ENCODE measurements at regions not wholly inside any gene's neighbourhood (a gene's known extent, or its start where the extent isn't known, plus 50 kb on each side); places are given as distances from the start of the nearest gene placed in this dataset.

DNA sequence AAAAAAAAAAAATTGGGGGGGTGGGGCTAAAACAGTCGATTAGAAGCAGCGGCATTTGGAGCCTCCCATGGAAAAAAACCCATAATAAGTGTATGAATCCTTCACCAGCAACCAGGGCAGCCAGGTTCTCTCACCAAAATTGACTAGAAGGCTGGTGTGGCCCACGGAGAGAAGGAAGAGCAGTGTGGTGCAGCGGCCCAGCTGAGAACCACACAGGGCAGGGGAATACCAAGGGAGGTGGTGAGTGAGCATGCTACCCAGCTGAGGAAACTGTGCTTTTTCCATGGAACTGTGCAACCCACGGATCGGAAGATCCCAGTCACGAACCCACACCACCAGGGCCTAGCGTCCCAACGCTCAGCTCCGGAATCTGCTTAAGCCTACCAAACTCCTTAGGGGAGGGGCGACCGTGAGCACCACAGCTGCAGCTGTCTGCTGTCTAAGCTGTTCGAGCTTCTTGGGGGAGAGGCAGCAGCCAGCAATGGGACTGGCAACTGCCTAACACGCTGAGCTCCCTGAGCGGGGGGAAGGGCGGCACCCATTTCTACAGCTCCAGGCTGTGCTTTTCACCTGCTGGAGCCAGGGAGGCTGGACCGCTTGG, 1037.2 kb upstream of the ACVR2A start:
- H3K4me2 ChIP-seq (ENCODE audit: low read length, poor library complexity, severe bottlenecking), result no peak overlapping the region
- no peak overlapping the region for H3K4ac ChIP-seq (ENCODE audit: low read depth in 1 of 2, low read length in 2 of 2)
- WGBS, result 92% methylated on average over 14 of the region's 17 CpGs
- peaks cover 3% of the 10 kb centered on the region for H3K9me3 ChIP-seq (ENCODE audit: control insufficient read depth, low read length)
- no peak overlapping the region for H3K27ac ChIP-seq (ENCODE audit: low read length, poor library complexity, severe bottlenecking)
- H3K14ac ChIP-seq (ENCODE audit: low read length in 2 of 2), result peak overlapping the region in 1 of 2 experiments; percentile 11
- H3K18ac ChIP-seq (ENCODE audit: low read depth in 1 of 2, low read length in 2 of 2), result no peak overlapping the region
- H3K4me1 ChIP-seq (ENCODE audit: control insufficient read depth, insufficient read depth, low read depth, low read length), result no peaks in the 10 kb centered on the region
- H3K23ac ChIP-seq (ENCODE audit: low read length in 2 of 2), result no peak overlapping the region
- H2AFZ ChIP-seq (ENCODE audit: low read depth, low read length), result no peak overlapping the region
- H2AK5ac ChIP-seq (ENCODE audit: low read length, severe bottlenecking), result no peak overlapping the region
- DNase-seq, result no peak
- no peak overlapping the region for H4K8ac ChIP-seq (ENCODE audit: low read length)
- H3K79me1 ChIP-seq (replicated peaks; ENCODE audit: low read length, poor library complexity, severe bottlenecking), result no peaks in the 10 kb centered on the region
- no peaks in the 10 kb centered on the region for H3K27me3 ChIP-seq (ENCODE audit: control insufficient read depth in 1 of 2, insufficient read depth in 1 of 2, low read length in 2 of 2)
- H2BK120ac ChIP-seq (ENCODE audit: low read depth, low read length), result no peak overlapping the region
- no peak overlapping the region for H3K4me3 ChIP-seq (ENCODE audit: insufficient read depth in 1 of 2, low read depth in 1 of 2, low read length in 2 of 2)
- no peaks in the 10 kb centered on the region for H3K36me3 ChIP-seq (ENCODE audit: control insufficient read depth in 1 of 2, insufficient read depth in 2 of 2, low read depth in 1 of 2, low read length in 2 of 2)
- H4K91ac ChIP-seq (ENCODE audit: low read length), result no peak overlapping the region
- no peak overlapping the region for H2BK5ac ChIP-seq (ENCODE audit: low read depth, low read length, poor library complexity, severe bottlenecking)
- H2BK15ac ChIP-seq (ENCODE audit: low read depth, poor library complexity, severe bottlenecking), result no peak overlapping the region
- H3K9ac ChIP-seq (ENCODE audit: low read length), result no peak overlapping the region
- H2BK12ac ChIP-seq (ENCODE audit: low read length in 2 of 2), result no peak overlapping the region

DNA sequence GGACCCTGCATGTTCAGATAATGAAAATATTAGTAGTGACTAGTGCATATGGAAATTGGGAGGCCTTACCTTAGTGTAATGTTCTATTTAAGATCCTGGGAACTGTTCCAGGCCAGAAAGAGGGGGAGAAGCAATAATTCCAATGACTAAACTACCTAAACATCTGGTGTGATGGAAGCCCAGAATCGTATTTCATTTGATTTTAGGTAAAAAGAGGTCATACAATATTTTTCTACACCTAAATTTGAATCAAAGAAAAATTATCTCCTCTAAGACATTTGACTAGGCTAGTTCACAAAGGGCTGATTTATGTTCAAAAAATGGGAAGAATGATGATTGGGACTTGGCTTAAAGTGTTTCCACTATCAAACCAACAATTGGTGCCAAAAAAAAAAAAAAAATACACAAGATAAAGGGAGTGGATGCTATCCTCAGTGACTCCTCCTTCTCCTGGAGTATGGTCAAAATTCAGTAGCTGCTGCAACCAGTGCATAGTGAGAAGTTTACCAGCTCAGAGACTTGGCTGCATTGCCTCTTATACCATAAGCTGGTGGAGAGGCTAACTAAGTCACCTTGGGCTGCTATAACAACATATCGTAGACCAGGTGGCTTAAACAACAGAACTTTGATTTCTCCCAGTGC, 1038.3 kb upstream of the ACVR2A start:
- 94% methylated on average over 1 of the region's 2 CpGs for WGBS
- H4K8ac ChIP-seq (ENCODE audit: low read length), result no peak overlapping the region
- H3K9me3 ChIP-seq (ENCODE audit: control insufficient read depth, low read length), result no peaks in the 10 kb centered on the region
- DNase-seq, result no peak
- H2AK5ac ChIP-seq (ENCODE audit: low read length, severe bottlenecking), result no peak overlapping the region
- H2AFZ ChIP-seq (ENCODE audit: low read depth, low read length), result no peak overlapping the region
- H3K4me1 ChIP-seq (ENCODE audit: control insufficient read depth, insufficient read depth, low read depth, low read length), result no peaks in the 10 kb centered on the region
- no peaks in the 10 kb centered on the region for H3K79me1 ChIP-seq (replicated peaks; ENCODE audit: low read length, poor library complexity, severe bottlenecking)
- no peak overlapping the region for H2BK5ac ChIP-seq (ENCODE audit: low read depth, low read length, poor library complexity, severe bottlenecking)
- H3K36me3 ChIP-seq (ENCODE audit: control insufficient read depth in 1 of 2, insufficient read depth in 2 of 2, low read depth in 1 of 2, low read length in 2 of 2), result no peaks in the 10 kb centered on the region
- no peak overlapping the region for H2BK15ac ChIP-seq (ENCODE audit: low read depth, poor library complexity, severe bottlenecking)
- H3K4me2 ChIP-seq (ENCODE audit: low read length, poor library complexity, severe bottlenecking), result no peak overlapping the region
- H3K23ac ChIP-seq (ENCODE audit: low read length in 2 of 2), result no peak overlapping the region
- H2BK12ac ChIP-seq (ENCODE audit: low read length in 2 of 2), result no peak overlapping the region
- no peak overlapping the region for H3K9ac ChIP-seq (ENCODE audit: low read length)
- H2BK120ac ChIP-seq (ENCODE audit: low read depth, low read length), result no peak overlapping the region
- no peaks in the 10 kb centered on the region for H3K27me3 ChIP-seq (ENCODE audit: control insufficient read depth in 1 of 2, insufficient read depth in 1 of 2, low read length in 2 of 2)
- H3K18ac ChIP-seq (ENCODE audit: low read depth in 1 of 2, low read length in 2 of 2), result no peak overlapping the region
- H3K4me3 ChIP-seq (ENCODE audit: insufficient read depth in 1 of 2, low read depth in 1 of 2, low read length in 2 of 2), result no peak overlapping the region
- no peak overlapping the region for H3K14ac ChIP-seq (ENCODE audit: low read length in 2 of 2)
- no peak overlapping the region for H3K27ac ChIP-seq (ENCODE audit: low read length, poor library complexity, severe bottlenecking)
- no peak overlapping the region for H3K4ac ChIP-seq (ENCODE audit: low read depth in 1 of 2, low read length in 2 of 2)
- no peak overlapping the region for H4K91ac ChIP-seq (ENCODE audit: low read length)

DNA sequence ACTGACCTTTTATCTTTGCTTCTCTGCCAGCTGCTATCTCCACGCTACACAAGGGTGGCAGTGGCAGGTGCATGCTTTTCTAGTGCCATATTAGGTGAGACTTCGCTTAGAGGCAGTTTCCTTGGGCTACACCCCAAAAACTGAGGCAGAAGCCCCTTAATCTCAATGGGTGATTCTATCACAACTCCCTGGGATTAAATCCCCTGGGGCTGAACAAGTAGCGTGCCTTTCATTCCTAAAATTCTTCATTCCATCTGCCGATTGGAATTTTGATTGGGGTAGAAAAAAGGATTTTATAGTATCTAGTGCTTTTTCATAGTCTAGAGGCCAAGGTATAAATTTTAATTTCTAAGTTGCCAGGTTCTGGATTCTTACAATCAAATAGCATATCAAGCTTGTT, 1040.5 kb upstream of the ACVR2A start:
- no peak for DNase-seq
- 90% methylated on average over 2 of the region's 4 CpGs for WGBS

DNA sequence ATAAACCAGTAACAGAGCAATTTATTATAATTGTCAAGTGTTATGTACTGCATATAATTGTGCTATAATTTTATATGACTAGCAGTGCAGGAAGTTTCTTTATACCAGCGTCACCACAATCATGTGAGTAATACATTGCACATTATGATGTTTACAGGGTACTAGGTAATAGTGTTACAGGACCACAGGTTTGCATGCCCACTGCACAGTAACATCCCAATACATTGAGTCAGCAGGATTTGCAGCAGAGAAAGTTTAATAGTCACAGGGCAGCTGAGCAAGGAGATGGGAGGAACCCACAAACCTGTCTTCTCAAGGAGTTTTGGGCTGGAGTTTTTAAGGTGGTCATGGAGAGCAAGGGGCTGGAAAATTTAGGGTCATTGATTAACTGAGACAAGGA, 1042.9 kb upstream of the ACVR2A start:
- H2AFZ ChIP-seq (ENCODE audit: low read depth, low read length), result no peak overlapping the region
- no peak overlapping the region for H2BK12ac ChIP-seq (ENCODE audit: low read length in 2 of 2)
- no peak overlapping the region for H3K23ac ChIP-seq (ENCODE audit: low read length in 2 of 2)
- H3K27ac ChIP-seq (ENCODE audit: low read length, poor library complexity, severe bottlenecking), result no peak overlapping the region
- no peak overlapping the region for H4K8ac ChIP-seq (ENCODE audit: low read length)
- no peaks in the 10 kb centered on the region for H3K36me3 ChIP-seq (ENCODE audit: control insufficient read depth in 1 of 2, insufficient read depth in 2 of 2, low read depth in 1 of 2, low read length in 2 of 2)
- H3K4me2 ChIP-seq (ENCODE audit: low read length, poor library complexity, severe bottlenecking), result no peak overlapping the region
- no peak for DNase-seq
- H3K4me1 ChIP-seq (ENCODE audit: control insufficient read depth, insufficient read depth, low read depth, low read length), result no peaks in the 10 kb centered on the region
- WGBS, result no CpG with 5 or more reads among the region's 1 CpG
- no peak overlapping the region for H2BK15ac ChIP-seq (ENCODE audit: low read depth, poor library complexity, severe bottlenecking)
- H2AK5ac ChIP-seq (ENCODE audit: low read length, severe bottlenecking), result no peak overlapping the region
- H3K9me3 ChIP-seq (ENCODE audit: control insufficient read depth, low read length), result no peaks in the 10 kb centered on the region
- no peak overlapping the region for H3K14ac ChIP-seq (ENCODE audit: low read length in 2 of 2)
- H4K91ac ChIP-seq (ENCODE audit: low read length), result no peak overlapping the region
- no peak overlapping the region for H2BK5ac ChIP-seq (ENCODE audit: low read depth, low read length, poor library complexity, severe bottlenecking)
- no peak overlapping the region for H2BK120ac ChIP-seq (ENCODE audit: low read depth, low read length)
- no peaks in the 10 kb centered on the region for H3K79me1 ChIP-seq (replicated peaks; ENCODE audit: low read length, poor library complexity, severe bottlenecking)
- no peaks in the 10 kb centered on the region for H3K27me3 ChIP-seq (ENCODE audit: control insufficient read depth in 1 of 2, insufficient read depth in 1 of 2, low read length in 2 of 2)
- H3K4ac ChIP-seq (ENCODE audit: low read depth in 1 of 2, low read length in 2 of 2), result no peak overlapping the region
- H3K18ac ChIP-seq (ENCODE audit: low read depth in 1 of 2, low read length in 2 of 2), result no peak overlapping the region
- no peak overlapping the region for H3K4me3 ChIP-seq (ENCODE audit: insufficient read depth in 1 of 2, low read depth in 1 of 2, low read length in 2 of 2)
- H3K9ac ChIP-seq (ENCODE audit: low read length), result no peak overlapping the region

More for the DNA sequence above, 1040.5 kb upstream of the ACVR2A start:
- Histone ChIP-seq H2BK12ac (ENCODE audit: low read length in 2 of 2) (no peak overlapping the region), H3K18ac (ENCODE audit: low read depth in 1 of 2, low read length in 2 of 2) (no peak overlapping the region), H2AK5ac (ENCODE audit: low read length, severe bottlenecking) (no peak overlapping the region), H3K79me1 (replicated peaks; ENCODE audit: low read length, poor library complexity, severe bottlenecking) (no peaks in the 10 kb centered on the region), H3K4ac (ENCODE audit: low read depth in 1 of 2, low read length in 2 of 2) (no peak overlapping the region), H3K36me3 (ENCODE audit: control insufficient read depth in 1 of 2, insufficient read depth in 2 of 2, low read depth in 1 of 2, low read length in 2 of 2) (no peaks in the 10 kb centered on the region), H2BK15ac (ENCODE audit: low read depth, poor library complexity, severe bottlenecking) (no peak overlapping the region), H2AFZ (ENCODE audit: low read depth, low read length) (no peak overlapping the region), H3K23ac (ENCODE audit: low read length in 2 of 2) (no peak overlapping the region), H3K4me1 (ENCODE audit: control insufficient read depth, insufficient read depth, low read depth, low read length) (no peaks in the 10 kb centered on the region), H3K9ac (ENCODE audit: low read length) (no peak overlapping the region), H3K27ac (ENCODE audit: low read length, poor library complexity, severe bottlenecking) (no peak overlapping the region), H3K4me3 (ENCODE audit: insufficient read depth in 1 of 2, low read depth in 1 of 2, low read length in 2 of 2) (no peak overlapping the region), H3K27me3 (ENCODE audit: control insufficient read depth in 1 of 2, insufficient read depth in 1 of 2, low read length in 2 of 2) (no peaks in the 10 kb centered on the region), H3K9me3 (ENCODE audit: control insufficient read depth, low read length) (no peaks in the 10 kb centered on the region), H2BK120ac (ENCODE audit: low read depth, low read length) (no peak overlapping the region), H2BK5ac (ENCODE audit: low read depth, low read length, poor library complexity, severe bottlenecking) (no peak overlapping the region), H3K4me2 (ENCODE audit: low read length, poor library complexity, severe bottlenecking) (no peak overlapping the region), H4K8ac (ENCODE audit: low read length) (no peak overlapping the region), H4K91ac (ENCODE audit: low read length) (no peak overlapping the region), H3K14ac (ENCODE audit: low read length in 2 of 2) (no peak overlapping the region)
